Testis (tissue), 2 donors: ENCODE measurements at regions not wholly inside any gene's neighbourhood (a gene's known extent, or its start where the extent isn't known, plus 50 kb on each side); places are given as distances from the start of the nearest gene placed in this dataset.

Experiments used
- DNase-seq: peaks from one replicate; pipeline ENCODE4 v3.0.0-alpha.2; 2019
- H3K27ac ChIP-seq, 2 donors: fragments of 200-600 bp; sonication (generic); one replicate each; pipeline ENCODE4 v1.5.1; 2019
- H3K27me3 ChIP-seq: fragments of 200-600 bp; sonication (generic); one replicate; pipeline ENCODE4 v1.5.1; 2019
- H3K36me3 ChIP-seq: fragments of 200-600 bp; sonication (generic); one replicate; pipeline ENCODE4 v1.5.1; 2017; ENCODE audit warnings: low read depth; ENCODE audit errors: missing control alignments
- H3K4me1 ChIP-seq: fragments of 200-600 bp; sonication (generic); one replicate; pipeline ENCODE4 v1.5.1; 2019
- H3K4me3 ChIP-seq, 2 donors: fragments of 200-600 bp; sonication (generic); one replicate each; pipeline ENCODE4 v1.5.1; 2017 to 2019
- H3K9me3 ChIP-seq: fragments of 200-600 bp; sonication (generic); one replicate; pipeline ENCODE4 v1.5.1; 2017
- CTCF ChIP-seq, 3 experiments: fragments of 450-650 bp in 2 of 3; fragments of 200-600 bp in 1 of 3; sonication (generic) in 1 of 3; IDR thresholded peaks; one replicate each; pipeline ENCODE4 v1.5.1; 2016 to 2019; ENCODE audit warnings: antibody characterized with exemption in 3 of 3, mild to moderate bottlenecking in 2 of 3, moderate library complexity in 1 of 3
- POLR2A ChIP-seq: fragments of 450-650 bp; IDR thresholded peaks from one replicate; pipeline ENCODE4 v1.6.1; 2017; ENCODE audit warnings: antibody characterized with exemption, mild to moderate bottlenecking, moderate library complexity
- WGBS, 2 donors: methylation state at CpG; one replicate each; pipeline ENCODE4 v1.1.5; 2018; 5-methylcytosine and 5-hydroxymethylcytosine counted together
- intact Hi-C: fragments of 100-400 bp; cut with DNase I; formaldehyde crosslinking; loops from one replicate; pipeline ENCODE4 v1.15.1; 2023; ENCODE audit warnings: low total_unique reads

GRCh38 chr6:227074-227782 is 65.1 kb upstream of the DUSP22 start:
- TF ChIP-seq POLR2A (no peak), CTCF (IDR thresholded peaks at IDR 0.05) (no peak)
- Histone ChIP-seq H3K27me3 (no peaks in the 10 kb centered on the region), H3K27ac (no peak overlapping the region), H3K36me3 (no peaks in the 10 kb centered on the region), H3K9me3 (no peaks in the 10 kb centered on the region), H3K4me1 (no peaks in the 10 kb centered on the region), H3K4me3 (no peak overlapping the region)
- no peak for DNase-seq
- WGBS, 2 donors: 82 to 88% methylated on average over 15 to 17 of the region's 17 CpGs
- intact Hi-C loops: no loop called here

GRCh38 chr6:227812-228338 is 64.4 kb upstream of the DUSP22 start:
- Histone ChIP-seq H3K36me3 (no peaks in the 10 kb centered on the region), H3K27me3 (no peaks in the 10 kb centered on the region), H3K4me1 (no peaks in the 10 kb centered on the region), H3K27ac (no peak overlapping the region), H3K4me3 (no peak overlapping the region), H3K9me3 (no peaks in the 10 kb centered on the region)
- intact Hi-C loops: no loop called here
- WGBS, 2 donors: 84 to 86% methylated on average over 9 of the region's 9 CpGs
- DNase-seq: no peak
- TF ChIP-seq CTCF (IDR thresholded peaks at IDR 0.05): no peak
- TF ChIP-seq POLR2A: no peak

- Histone ChIP-seq H3K4me1 (no peaks in the 10 kb centered on the region), H3K27me3 (no peaks in the 10 kb centered on the region), H3K4me3 (no peak overlapping the region), H3K27ac (no peak overlapping the region), H3K9me3 (no peaks in the 10 kb centered on the region), H3K36me3 (no peaks in the 10 kb centered on the region)
- DNase-seq: no peak
- 86 to 88% methylated on average over 11 to 15 of the region's 15 CpGs for WGBS, 2 donors
- TF ChIP-seq POLR2A (no peak), CTCF (IDR thresholded peaks at IDR 0.05) (no peak)
- intact Hi-C loops: no loop called here
Measured at GRCh38 chr6:228881-229651, 63.2 kb upstream of the DUSP22 start.

GRCh38 chr6:231779-232178 is 60.5 kb upstream of the DUSP22 start:
- H3K36me3 ChIP-seq: no peaks in the 10 kb centered on the region
- H3K27ac ChIP-seq: no peak overlapping the region
- intact Hi-C loops: no loop called here
- no peak overlapping the region for H3K4me3 ChIP-seq
- TF ChIP-seq CTCF (IDR thresholded peaks at IDR 0.05): no peak
- TF ChIP-seq POLR2A: no peak
- 75 to 82% methylated on average over 4 of the region's 4 CpGs for WGBS, 2 donors
- no peaks in the 10 kb centered on the region for H3K9me3 ChIP-seq
- H3K27me3 ChIP-seq: no peaks in the 10 kb centered on the region
- peaks cover 8% of the 10 kb centered on the region for H3K4me1 ChIP-seq
- DNase-seq: no peak
